ENCODE measurements at regions not wholly inside any gene's neighbourhood (a gene's known extent, or its start where the extent isn't known, plus 50 kb on each side); places are given as distances from the start of the nearest gene placed in this dataset.

DNA sequence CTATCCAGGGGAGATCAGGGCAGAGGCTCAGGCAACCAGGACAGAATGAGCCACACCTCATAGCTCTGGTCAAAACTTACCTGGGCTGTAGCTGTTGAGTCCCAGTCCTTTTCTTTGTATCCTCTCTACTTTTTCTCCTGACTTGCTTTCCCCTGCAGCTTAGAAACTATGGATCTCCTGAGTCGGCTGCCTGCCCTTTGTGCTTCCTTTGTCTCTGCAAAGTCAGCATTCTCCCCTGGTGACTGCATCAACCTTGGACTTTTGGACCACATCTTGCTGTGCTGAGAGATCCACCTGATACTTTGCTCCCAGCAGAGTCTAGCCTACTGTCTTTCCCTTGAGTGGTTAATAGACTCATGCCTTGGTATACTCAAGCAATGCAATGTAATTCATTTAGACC is 353.3 kb downstream of the SIPA1L2 start:
- TF ChIP-seq CTCF (IDR thresholded peaks at IDR 0.05): no peak

DNA sequence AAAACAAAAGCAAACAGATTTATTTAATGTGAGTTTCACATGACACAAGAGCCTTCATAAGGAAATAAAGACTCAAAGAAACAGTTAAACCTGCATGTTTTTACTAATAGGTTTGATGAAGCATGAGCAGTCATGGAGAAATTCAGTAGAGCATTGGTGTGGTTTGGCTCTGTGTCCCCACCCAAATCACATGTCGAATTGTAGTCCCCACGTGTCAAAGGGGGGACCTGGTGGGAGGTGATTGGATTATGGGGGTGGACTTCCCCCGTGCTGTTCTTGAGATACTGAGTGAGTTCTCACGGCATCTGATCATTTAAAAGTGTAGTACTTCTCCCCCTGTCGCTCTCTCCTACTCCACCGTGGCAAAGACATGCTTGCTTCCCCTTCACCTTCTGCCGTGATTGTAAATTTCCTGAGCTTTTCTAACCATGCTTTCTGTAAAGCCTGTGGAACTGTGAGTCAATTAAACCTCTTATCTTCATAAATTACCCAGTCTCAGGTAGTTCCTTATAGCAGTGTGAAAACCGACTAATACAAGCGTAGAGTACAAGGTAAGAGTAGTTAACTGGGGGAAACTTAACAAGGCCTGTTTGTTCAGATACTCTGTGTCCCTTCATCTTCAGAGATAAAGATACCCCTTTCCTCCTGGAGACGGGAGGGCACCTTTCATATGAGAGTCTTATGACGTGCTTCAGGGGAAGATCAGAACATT is 354.8 kb downstream of the SIPA1L2 start:
- TF ChIP-seq CTCF (IDR thresholded peaks at IDR 0.05): no peak

- no peak for TF ChIP-seq CTCF (IDR thresholded peaks at IDR 0.05)
Measured at GRCh38 chr1:232274236-232274855, 355.6 kb downstream of the SIPA1L2 start.

GRCh38 chr1:232273011-232273410 is 356.9 kb downstream of the SIPA1L2 start:
- TF ChIP-seq CTCF (IDR thresholded peaks at IDR 0.05): no peak

DNA sequence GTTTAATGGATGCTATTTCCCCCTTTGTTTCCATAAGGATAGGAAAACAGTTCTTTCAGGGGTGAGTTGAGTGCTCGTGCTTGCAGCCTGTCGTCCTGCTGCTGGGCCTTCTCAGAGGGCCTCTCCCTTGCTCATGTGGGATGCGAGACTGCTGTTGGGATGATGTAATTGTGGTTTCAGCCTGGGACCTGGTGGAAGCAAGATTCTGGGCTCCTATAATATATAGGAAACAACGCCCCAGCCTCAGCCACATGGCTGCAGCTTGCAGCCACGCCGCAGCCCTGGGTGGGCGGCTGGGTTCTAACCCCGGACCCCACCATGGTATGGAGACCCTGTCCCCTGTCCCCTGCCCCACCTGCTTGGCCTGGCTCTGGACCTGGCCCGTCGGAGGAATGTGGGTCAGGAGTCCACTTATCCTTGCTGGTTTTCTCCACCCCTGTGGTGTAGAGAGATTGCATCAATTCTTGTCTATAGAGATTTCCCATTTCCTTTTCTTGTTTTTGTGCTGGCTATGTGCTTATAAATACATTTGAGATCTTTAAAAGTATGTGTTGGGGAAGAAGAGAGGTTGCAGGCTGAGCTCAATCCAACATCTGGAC is 357.8 kb downstream of the SIPA1L2 start:
- no peak for TF ChIP-seq CTCF (IDR thresholded peaks at IDR 0.05)

DNA sequence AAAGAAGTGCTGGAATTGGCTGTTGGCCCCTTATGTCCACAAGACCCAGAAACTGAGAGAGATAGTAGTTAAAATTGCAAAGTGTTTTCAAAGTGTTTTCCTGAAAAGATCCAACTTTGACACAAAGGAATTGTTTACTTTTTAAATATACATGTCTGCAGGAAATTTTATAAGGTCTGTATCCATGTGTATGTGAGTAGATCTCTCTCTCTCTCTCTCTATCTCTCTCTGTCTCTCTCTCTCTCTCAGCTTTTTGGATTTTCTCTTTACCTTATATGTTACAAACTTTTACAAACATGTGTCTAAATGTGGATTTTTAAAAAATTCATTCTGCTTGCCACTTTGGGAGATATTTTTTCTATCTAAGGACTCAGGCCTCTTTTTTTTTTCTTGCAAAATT is 358.6 kb downstream of the SIPA1L2 start:
- no peak for TF ChIP-seq CTCF (IDR thresholded peaks at IDR 0.05)

DNA sequence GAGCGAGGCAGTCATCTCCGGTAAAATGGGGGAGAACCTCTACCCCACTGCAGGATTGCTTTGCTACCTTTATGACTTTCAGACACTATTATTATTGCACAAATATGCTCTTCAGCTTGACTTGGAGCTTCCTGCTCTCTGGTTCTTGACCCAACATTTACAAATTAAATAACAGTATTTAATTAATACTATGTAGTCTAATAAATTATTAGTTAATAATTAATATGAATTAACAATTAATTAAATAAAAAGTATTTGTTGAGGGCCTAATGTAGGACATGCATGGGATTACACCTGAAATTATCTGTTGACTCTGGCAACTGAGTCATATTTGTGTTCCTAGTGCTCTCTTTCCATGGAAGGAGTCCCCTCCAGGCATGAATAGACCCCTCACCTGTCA is 359.9 kb downstream of the SIPA1L2 start:
- TF ChIP-seq CTCF (IDR thresholded peaks at IDR 0.05): no peak

Data from LNCAP (cell line).